CD14-positive monocyte (primary cell): ENCODE measurements at regions not wholly inside any gene's neighbourhood (a gene's known extent, or its start where the extent isn't known, plus 50 kb on each side); places are given as distances from the start of the nearest gene placed in this dataset.
A peak's percentile ranks its signal among the peaks of the same experiment; 100 is the strongest.

ENCODE experiments used
- DNase-seq, 3 donors: peaks; one replicate each; pipeline ENCODE4 v3.0.0-alpha.2; 2011 to 2022
- H2AFZ ChIP-seq: 2 replicates; pipeline ENCODE4 v1.6.0; 2012; ENCODE audit warnings: mild to moderate bottlenecking, low read depth, low read length, inconsistent platforms; ENCODE audit not compliant: insufficient read depth, poor library complexity, severe bottlenecking
- H3K27ac ChIP-seq, 2 donors: 1 replicate in 1 of 2; 2 replicates in 1 of 2; pipeline ENCODE4 v1.5.1; 2012 to 2013; ENCODE audit warnings: low read length in 2 of 2, control low read depth in 1 of 2, inconsistent platforms in 1 of 2, low read depth in 1 of 2, mild to moderate bottlenecking in 1 of 2
- H3K27me3 ChIP-seq, 2 donors: one replicate each; pipeline versions ENCODE4 v1.6.0 to v1.6.1; 2011 to 2013; ENCODE audit warnings: low read length in 2 of 2; ENCODE audit not compliant: control insufficient read depth in 2 of 2, insufficient read depth in 2 of 2
- H3K36me3 ChIP-seq, 2 donors: replicated peaks in 1 of 2; 1 replicate in 1 of 2; 2 replicates in 1 of 2; pipeline versions ENCODE4 v1.5.1 to v1.6.1; 2012 to 2013; ENCODE audit warnings: low read length in 2 of 2, control low read depth in 1 of 2, inconsistent platforms in 1 of 2, mild to moderate bottlenecking in 1 of 2; ENCODE audit not compliant: insufficient read depth in 2 of 2, control insufficient read depth in 1 of 2
- H3K4me1 ChIP-seq, 2 donors: 1 replicate in 1 of 2; 2 replicates in 1 of 2; pipeline versions ENCODE4 v1.5.1 to v1.6.1; 2012 to 2013; ENCODE audit warnings: low read length in 2 of 2, control low read depth in 1 of 2, inconsistent platforms in 1 of 2, mild to moderate bottlenecking in 1 of 2, moderate library complexity in 1 of 2; ENCODE audit not compliant: insufficient read depth in 2 of 2, control insufficient read depth in 1 of 2
- H3K4me2 ChIP-seq: replicated peaks from 2 replicates; pipeline ENCODE3; 2012; ENCODE audit warnings: low read length, moderate library complexity, mild to moderate bottlenecking; ENCODE audit not compliant: poor library complexity, severe bottlenecking; ENCODE audit errors: extremely low read depth
- H3K4me3 ChIP-seq, 3 experiments: fragments of 200-600 bp in 1 of 3; sonication (generic) in 1 of 3; replicated peaks in 1 of 3; 1 replicate in 2 of 3; 2 replicates in 1 of 3; pipeline ENCODE4 v1.5.1; 2011 to 2013; ENCODE audit warnings: low read length in 3 of 3, mild to moderate bottlenecking in 3 of 3, control low read depth in 2 of 3, low read depth in 2 of 3, inconsistent platforms in 1 of 3, moderate library complexity in 1 of 3
- H3K79me2 ChIP-seq: 2 replicates; pipeline ENCODE4 v1.6.0; 2012; ENCODE audit warnings: mild to moderate bottlenecking, control low read depth, inconsistent platforms, low read length, moderate library complexity; ENCODE audit not compliant: insufficient read depth
- H3K9ac ChIP-seq: 2 replicates; pipeline ENCODE4 v1.6.0; 2017; ENCODE audit warnings: low read length, mild to moderate bottlenecking; ENCODE audit not compliant: insufficient read depth, poor library complexity, severe bottlenecking
- H3K9me3 ChIP-seq, 2 donors: replicated peaks in 1 of 2; 1 replicate in 1 of 2; 2 replicates in 1 of 2; pipeline versions ENCODE4 v1.5.1 to v1.6.1; 2012 to 2013; ENCODE audit warnings: low read length in 2 of 2, control low read depth in 1 of 2; ENCODE audit not compliant: control insufficient read depth in 1 of 2, insufficient read depth in 1 of 2
- H4K20me1 ChIP-seq: 2 replicates; pipeline ENCODE4 v1.6.0; 2012; ENCODE audit warnings: mild to moderate bottlenecking, low read length, control low read depth, moderate library complexity; ENCODE audit not compliant: insufficient read depth
- H3K27ac Mint-ChIP-seq, 7 donors: one replicate each; pipeline ENCODE4 v1.8.0; 2020; ENCODE audit warnings: mild to moderate bottlenecking in 7 of 7, mixed read lengths in 7 of 7, moderate library complexity in 6 of 7, inconsistent platforms in 2 of 7
- H3K27me3 Mint-ChIP-seq, 3 donors: one replicate each; pipeline ENCODE4 v1.8.0; 2021 to 2022; ENCODE audit warnings: low read depth in 3 of 3, mild to moderate bottlenecking in 3 of 3, mixed read lengths in 3 of 3, moderate library complexity in 3 of 3, inconsistent platforms in 1 of 3
- H3K36me3 Mint-ChIP-seq, 2 donors: one replicate each; pipeline ENCODE4 v1.8.0; 2020; ENCODE audit warnings: mixed read lengths in 2 of 2, inconsistent platforms in 1 of 2, mild to moderate bottlenecking in 1 of 2
- H3K4me1 Mint-ChIP-seq: one replicate; pipeline ENCODE4 v1.8.0; 2020; ENCODE audit warnings: mild to moderate bottlenecking, mixed read lengths
- H3K4me3 Mint-ChIP-seq, 2 donors: one replicate each; pipeline ENCODE4 v1.8.0; 2020; ENCODE audit warnings: mild to moderate bottlenecking in 2 of 2, mixed read lengths in 2 of 2, moderate library complexity in 1 of 2
- H3K9me3 Mint-ChIP-seq, 7 donors: one replicate each; pipeline ENCODE4 v1.8.0; 2020 to 2022; ENCODE audit warnings: mixed read lengths in 7 of 7, mild to moderate bottlenecking in 6 of 7, moderate library complexity in 6 of 7, inconsistent platforms in 2 of 7
- CTCF ChIP-seq: fragments of 200-600 bp; IDR thresholded peaks from one replicate; pipeline ENCODE4 v1.8.0; 2022; ENCODE audit warnings: antibody characterized with exemption, mild to moderate bottlenecking
- WGBS: methylation state at CpG from one replicate; pipeline ENCODE4 v1.1.5; 2013; ENCODE audit warnings: missing lambda C conversion rate; ENCODE audit not compliant: insufficient coverage; 5-methylcytosine and 5-hydroxymethylcytosine counted together
- intact Hi-C, 2 donors: fragments of 100-400 bp; cut with micrococcal nuclease; formaldehyde crosslinking; loops; one replicate each; pipeline versions ENCODE4 v1.15.0 to v1.15.1; 2023

GRCh38 chr14:25103271-25103670, 53.3 kb upstream of the STXBP6 start:
- peak; percentile 32 to 42 (median 34) for DNase-seq
- peaks cover 3 to 14% (median 5%) of the 10 kb centered on the region in 7 donors for H3K9me3 Mint-ChIP-seq
- peak overlapping the region; percentile 28 to 80 for H3K27ac ChIP-seq
- H3K4me1 Mint-ChIP-seq: peaks cover 30% of the 10 kb centered on the region
- H3K79me2 ChIP-seq: no peaks in the 10 kb centered on the region
- H4K20me1 ChIP-seq: no peaks in the 10 kb centered on the region
- 0% methylated on average over 1 of the region's 4 CpGs for WGBS
- H3K4me3 ChIP-seq: peak overlapping the region in 1 of 3 experiments; percentile 45
- peaks cover 31% of the 10 kb centered on the region in 2 donors for H3K4me1 ChIP-seq
- intact Hi-C loops: no loop called here
- H3K9me3 ChIP-seq: no peaks in the 10 kb centered on the region
- H3K27me3 ChIP-seq: no peaks in the 10 kb centered on the region
- no peak for TF ChIP-seq CTCF
- H3K9ac ChIP-seq: peak overlapping the region; percentile 10
- peak overlapping the region; percentile 77 for H2AFZ ChIP-seq
- peak overlapping the region; percentile 72 to 91 (median 82) for H3K27ac Mint-ChIP-seq
- peak overlapping the region; percentile 45 for H3K4me2 ChIP-seq
- H3K4me3 Mint-ChIP-seq: peak overlapping the region in 1 of 2 donors; percentile 30
- no peaks in the 10 kb centered on the region for H3K36me3 ChIP-seq
- H3K27me3 Mint-ChIP-seq: peaks cover 0 to 9% (median 3%) of the 10 kb centered on the region in 3 donors
- H3K36me3 Mint-ChIP-seq: peaks cover 0 to 5% of the 10 kb centered on the region in 2 donors

- H3K4me2 ChIP-seq: peak overlapping the region; percentile 45
- H2AFZ ChIP-seq: no peak overlapping the region
- no peaks in the 10 kb centered on the region for H4K20me1 ChIP-seq
- no peaks in the 10 kb centered on the region for H3K36me3 ChIP-seq
- Mint-ChIP-seq H3K27me3 (peaks cover 0 to 6% (median 1%) of the 10 kb centered on the region in 3 donors), H3K4me3 (no peak overlapping the region), H3K4me1 (peaks cover 30% of the 10 kb centered on the region), H3K27ac (peak overlapping the region; percentile 13 to 91 (median 73)), H3K9me3 (peaks cover 3 to 14% (median 5%) of the 10 kb centered on the region in 7 donors), H3K36me3 (peaks cover 0 to 5% of the 10 kb centered on the region in 2 donors)
- no peaks in the 10 kb centered on the region for H3K27me3 ChIP-seq
- H3K4me3 ChIP-seq: no peak overlapping the region
- no peaks in the 10 kb centered on the region for H3K79me2 ChIP-seq
- no peaks in the 10 kb centered on the region for H3K9me3 ChIP-seq
- no peak for DNase-seq
- intact Hi-C loops: no loop called here
- no peak for TF ChIP-seq CTCF
- peak overlapping the region in 1 of 2 donors; percentile 80 for H3K27ac ChIP-seq
- WGBS: no CpG with 5 or more reads among the region's 1 CpG
- H3K4me1 ChIP-seq: peaks cover 31% of the 10 kb centered on the region in 2 donors
- no peak overlapping the region for H3K9ac ChIP-seq
Observed at GRCh38 chr14:25102788-25103187, 52.8 kb upstream of the STXBP6 start.
